ENCODE measurements at regions not wholly inside any gene's neighbourhood (a gene's known extent, or its start where the extent isn't known, plus 50 kb on each side); places are given as distances from the start of the nearest gene placed in this dataset.

- no peak overlapping the region for H3K9ac ChIP-seq (ENCODE audit: insufficient read depth in 1 of 2, low read length in 2 of 2)
- ATAC-seq (ENCODE audit: insufficient read depth, low FRiP score) (peak; percentile 34), DNase-seq (no peak)
- no peak overlapping the region for H3K27ac ChIP-seq (ENCODE audit: low read depth in 1 of 2, low read length in 1 of 2)
- H3K9me3 ChIP-seq (ENCODE audit: control insufficient read depth in 4 of 4, insufficient read depth in 3 of 4, low read length in 3 of 4): no peaks in the 10 kb centered on the region
- H3K27me3 ChIP-seq (ENCODE audit: control insufficient read depth in 3 of 3, insufficient read depth in 3 of 3, low read length in 2 of 3): no peaks in the 10 kb centered on the region
- no peaks in the 10 kb centered on the region for H3K36me3 ChIP-seq (ENCODE audit: control insufficient read depth in 4 of 4, insufficient read depth in 4 of 4, low read length in 4 of 4)
- peaks cover 0 to 40% (median 4%) of the 10 kb centered on the region in 5 donors for H3K4me1 ChIP-seq (ENCODE audit: control insufficient read depth in 5 of 5, insufficient read depth in 5 of 5, low read length in 5 of 5)
- H3K4me3 ChIP-seq: no peak overlapping the region
- 22 to 42% methylated on average over 4 of the region's 4 CpGs for WGBS, 2 donors
- no peak for TF ChIP-seq CTCF (IDR thresholded peaks at IDR 0.05; ENCODE audit: control extremely low read depth, extremely low read depth)
These were observed 172.2 kb upstream of the ATP2B1 start for GRCh38 chr12:89880690-89881350.

- no peaks in the 10 kb centered on the region for H3K36me3 ChIP-seq (ENCODE audit: control insufficient read depth in 4 of 4, insufficient read depth in 4 of 4, low read length in 4 of 4)
- no peak for ATAC-seq (ENCODE audit: insufficient read depth, low FRiP score)
- H3K27ac ChIP-seq (ENCODE audit: low read depth in 1 of 2, low read length in 1 of 2): no peak overlapping the region
- H3K9ac ChIP-seq (ENCODE audit: insufficient read depth in 1 of 2, low read length in 2 of 2): no peak overlapping the region
- H3K4me3 ChIP-seq: no peak overlapping the region
- peaks cover 0 to 37% (median 4%) of the 10 kb centered on the region in 5 donors for H3K4me1 ChIP-seq (ENCODE audit: control insufficient read depth in 5 of 5, insufficient read depth in 5 of 5, low read length in 5 of 5)
- no peak for TF ChIP-seq CTCF (IDR thresholded peaks at IDR 0.05; ENCODE audit: control extremely low read depth, extremely low read depth)
- no peaks in the 10 kb centered on the region for H3K9me3 ChIP-seq (ENCODE audit: control insufficient read depth in 4 of 4, insufficient read depth in 3 of 4, low read length in 3 of 4)
- 99 to 100% methylated on average over 1 of the region's 1 CpG for WGBS, 2 donors
- DNase-seq: no peak
- no peaks in the 10 kb centered on the region for H3K27me3 ChIP-seq (ENCODE audit: control insufficient read depth in 3 of 3, insufficient read depth in 3 of 3, low read length in 2 of 3)
These were observed 171.1 kb upstream of the ATP2B1 start for GRCh38 chr12:89879766-89880165.

GRCh38 chr12:89878950-89879349, 170.3 kb upstream of the ATP2B1 start:
- no peak for ATAC-seq (ENCODE audit: insufficient read depth, low FRiP score)
- H3K4me3 ChIP-seq: no peak overlapping the region

More at GRCh38 chr12:89878950-89879349, 170.3 kb upstream of the ATP2B1 start:
- H3K9ac ChIP-seq (ENCODE audit: insufficient read depth in 1 of 2, low read length in 2 of 2): no peak overlapping the region
- no peaks in the 10 kb centered on the region for H3K36me3 ChIP-seq (ENCODE audit: control insufficient read depth in 4 of 4, insufficient read depth in 4 of 4, low read length in 4 of 4)
- no peak for DNase-seq
- H3K27me3 ChIP-seq (ENCODE audit: control insufficient read depth in 3 of 3, insufficient read depth in 3 of 3, low read length in 2 of 3): no peaks in the 10 kb centered on the region
- H3K9me3 ChIP-seq (ENCODE audit: control insufficient read depth in 4 of 4, insufficient read depth in 3 of 4, low read length in 3 of 4): no peaks in the 10 kb centered on the region
- 71 to 77% methylated on average over 2 of the region's 2 CpGs for WGBS, 2 donors
- TF ChIP-seq CTCF (IDR thresholded peaks at IDR 0.05; ENCODE audit: control extremely low read depth, extremely low read depth): no peak
- H3K4me1 ChIP-seq (ENCODE audit: control insufficient read depth in 5 of 5, insufficient read depth in 5 of 5, low read length in 5 of 5): peaks cover 0 to 31% (median 2%) of the 10 kb centered on the region in 5 donors
- H3K27ac ChIP-seq (ENCODE audit: low read depth in 1 of 2, low read length in 1 of 2): no peak overlapping the region

All from lung (tissue), 11 donors.